ENCODE measurements at regions not wholly inside any gene's neighbourhood (a gene's known extent, or its start where the extent isn't known, plus 50 kb on each side); places are given as distances from the start of the nearest gene placed in this dataset.

DNA sequence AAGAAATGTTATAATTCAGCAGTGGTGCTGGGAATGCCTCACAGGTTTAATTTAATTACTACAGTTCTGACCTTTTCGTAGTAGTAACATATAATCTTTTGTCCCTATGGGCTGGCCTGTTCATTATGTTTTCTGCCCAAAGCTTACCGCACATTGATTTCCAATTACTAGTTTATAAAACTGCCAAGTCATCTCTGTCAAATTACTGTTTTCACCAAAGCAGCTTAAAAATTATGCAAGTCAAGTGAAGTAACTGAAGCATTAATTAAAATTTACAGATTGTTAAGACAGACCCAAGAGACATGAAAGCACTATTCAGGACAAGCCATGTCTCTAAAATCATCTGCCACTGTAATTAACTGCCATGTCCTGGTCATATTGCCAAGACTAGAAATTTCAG, 93.9 kb upstream of the FTMT start:
- TF ChIP-seq, protein P1, sequence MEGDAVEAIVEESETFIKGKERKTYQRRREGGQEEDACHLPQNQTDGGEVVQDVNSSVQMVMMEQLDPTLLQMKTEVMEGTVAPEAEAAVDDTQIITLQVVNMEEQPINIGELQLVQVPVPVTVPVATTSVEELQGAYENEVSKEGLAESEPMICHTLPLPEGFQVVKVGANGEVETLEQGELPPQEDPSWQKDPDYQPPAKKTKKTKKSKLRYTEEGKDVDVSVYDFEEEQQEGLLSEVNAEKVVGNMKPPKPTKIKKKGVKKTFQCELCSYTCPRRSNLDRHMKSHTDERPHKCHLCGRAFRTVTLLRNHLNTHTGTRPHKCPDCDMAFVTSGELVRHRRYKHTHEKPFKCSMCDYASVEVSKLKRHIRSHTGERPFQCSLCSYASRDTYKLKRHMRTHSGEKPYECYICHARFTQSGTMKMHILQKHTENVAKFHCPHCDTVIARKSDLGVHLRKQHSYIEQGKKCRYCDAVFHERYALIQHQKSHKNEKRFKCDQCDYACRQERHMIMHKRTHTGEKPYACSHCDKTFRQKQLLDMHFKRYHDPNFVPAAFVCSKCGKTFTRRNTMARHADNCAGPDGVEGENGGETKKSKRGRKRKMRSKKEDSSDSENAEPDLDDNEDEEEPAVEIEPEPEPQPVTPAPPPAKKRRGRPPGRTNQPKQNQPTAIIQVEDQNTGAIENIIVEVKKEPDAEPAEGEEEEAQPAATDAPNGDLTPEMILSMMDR (IDR thresholded peaks at IDR 0.05; ENCODE audit: borderline replicate concordance, extremely low read depth, low read length, poor library complexity, severe bottlenecking) = no peak
- TF ChIP-seq EZH2 (IDR thresholded peaks at IDR 0.05; ENCODE audit: borderline replicate concordance, low read depth, low read length, severe bottlenecking) = no peak
